HG02981 (cell line): ENCODE measurements at regions not wholly inside any gene's neighbourhood (a gene's known extent, or its start where the extent isn't known, plus 50 kb on each side); places are given as distances from the start of the nearest gene placed in this dataset.

ENCODE experiments used
- ATAC-seq: cut with Tn5 transposase; IDR thresholded peaks from one replicate; pipeline ENCODE4 v1.9.1; 2021; ENCODE audit warnings: mild to moderate bottlenecking, moderate library complexity; ENCODE audit not compliant: unreplicated experiment

DNA sequence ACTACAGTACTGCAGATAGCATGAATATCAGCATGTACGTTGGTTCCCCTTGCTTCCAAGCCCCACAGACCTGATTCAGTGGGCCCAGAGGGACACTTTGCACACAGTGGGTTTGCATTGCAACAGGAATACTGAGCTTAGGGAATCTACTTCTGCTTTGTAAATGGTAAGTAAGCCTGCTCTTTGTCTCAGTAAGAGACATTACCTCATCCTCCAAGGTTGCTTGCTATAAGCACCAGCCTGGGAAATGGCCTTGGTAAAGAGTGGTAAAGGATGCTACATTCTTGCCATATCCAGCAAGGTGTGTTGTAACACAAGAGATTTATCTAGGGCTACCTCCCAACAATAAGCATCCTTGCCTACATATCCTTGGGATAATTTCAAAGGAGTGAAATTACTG, 730.5 kb downstream of the INHBA start:
- no peak for ATAC-seq

DNA sequence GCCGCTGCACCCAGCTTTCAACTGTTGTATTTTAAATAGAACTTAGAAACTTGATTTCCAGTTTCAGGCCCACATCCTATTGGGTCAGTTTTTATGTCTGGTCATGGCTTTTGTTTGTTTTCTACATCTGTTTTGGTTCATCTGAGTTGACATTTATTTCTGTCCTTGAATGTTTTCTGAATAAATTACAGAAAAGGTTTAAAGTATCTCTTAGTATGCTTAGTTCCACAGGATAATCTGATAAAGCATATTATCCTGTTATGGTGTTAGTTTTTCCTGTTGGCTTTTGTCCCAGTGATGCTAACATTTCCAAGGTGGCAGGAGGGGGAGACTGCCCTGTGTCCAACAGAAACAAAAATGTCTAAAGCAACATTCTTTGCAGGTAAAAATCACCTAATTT, 733.2 kb downstream of the INHBA start:
- no peak for ATAC-seq

- ATAC-seq, result no peak
Observed at GRCh38 chr7:40966693-40967092, 736.2 kb downstream of the INHBA start.

GRCh38 chr7:40965774-40966173, 737.1 kb downstream of the INHBA start:
- peak; percentile 69 for ATAC-seq

- ATAC-seq, result no peak
Observed at GRCh38 chr7:40965016-40965415, 737.9 kb downstream of the INHBA start.

- no peak for ATAC-seq
Observed at GRCh38 chr7:40964610-40965009, 738.3 kb downstream of the INHBA start.

GRCh38 chr7:40959955-40960354, 742.9 kb downstream of the INHBA start:
- ATAC-seq, result no peak

GRCh38 chr7:40948239-40948638, 754.7 kb downstream of the INHBA start:
- ATAC-seq, result no peak

GRCh38 chr7:40947566-40947965, 755.3 kb downstream of the INHBA start:
- ATAC-seq, result no peak

GRCh38 chr7:40946549-40946948, 756.3 kb downstream of the INHBA start:
- ATAC-seq, result no peak

- ATAC-seq, result no peak
Observed at GRCh38 chr7:40945788-40946187, 757.1 kb downstream of the INHBA start.

DNA sequence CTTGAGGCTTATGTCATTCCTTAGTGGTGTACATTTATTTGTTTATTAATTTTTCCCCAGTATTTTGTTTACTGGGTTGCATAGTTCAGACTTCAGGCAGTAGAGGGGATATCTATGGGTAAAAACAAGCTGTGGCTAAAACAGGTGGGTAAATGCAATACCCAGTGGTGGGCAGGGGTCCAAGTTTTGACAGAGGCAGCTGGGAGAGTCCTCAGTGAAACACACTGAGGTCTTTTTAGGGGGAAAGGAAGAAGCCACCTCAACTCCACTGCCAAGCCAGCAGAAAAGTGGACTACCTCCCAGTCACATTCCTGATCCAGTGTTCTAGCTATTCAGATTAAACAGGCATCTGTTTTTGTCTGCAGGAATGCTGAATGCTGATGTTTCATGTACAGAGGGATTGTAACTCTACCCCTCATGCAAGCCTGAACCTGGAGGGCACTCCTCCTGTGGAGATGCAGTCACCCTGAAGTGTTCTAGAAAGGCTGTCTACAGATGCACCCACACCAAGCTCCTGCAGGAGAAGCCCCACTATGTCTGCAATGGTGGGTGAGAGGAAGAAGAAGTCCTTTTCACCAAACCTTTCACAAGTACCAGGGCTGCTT, 757.8 kb downstream of the INHBA start:
- no peak for ATAC-seq

DNA sequence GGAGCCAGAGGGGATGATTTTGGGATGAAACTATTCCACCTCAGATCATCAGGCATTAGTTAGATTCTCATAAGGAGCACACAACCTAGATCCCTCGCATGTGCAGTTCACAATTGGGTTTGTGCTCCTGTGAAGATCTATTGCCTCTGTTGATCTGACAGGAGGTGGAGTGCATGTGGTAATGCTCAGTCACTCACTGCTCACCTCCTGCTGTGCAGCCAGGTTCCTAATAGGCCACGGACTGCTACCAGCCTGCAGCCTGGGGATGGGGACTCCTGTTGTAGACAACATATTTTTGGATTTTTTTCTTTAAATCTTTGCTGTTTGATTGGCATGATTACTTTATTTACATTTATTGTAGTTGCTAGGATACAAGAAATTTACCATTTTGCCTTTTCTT, 765.0 kb downstream of the INHBA start:
- ATAC-seq, result no peak

DNA sequence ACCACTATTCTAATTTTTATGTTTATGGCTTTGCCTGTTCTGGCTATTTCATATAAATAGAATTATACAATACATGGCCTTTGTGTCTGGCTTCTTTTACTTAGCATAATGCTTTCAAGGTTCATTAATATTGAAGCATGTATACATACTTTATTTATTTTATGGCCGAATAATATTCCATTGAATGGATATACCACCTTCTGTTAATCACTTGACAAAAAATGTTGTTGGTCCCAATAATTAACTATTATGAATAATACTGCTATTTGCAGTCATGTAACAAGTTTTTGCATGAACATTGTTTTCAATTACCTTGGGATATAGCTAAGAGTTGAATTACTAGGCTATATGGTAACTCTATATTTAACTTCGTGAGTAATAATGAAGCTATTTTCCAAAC, 767.5 kb downstream of the INHBA start:
- ATAC-seq, result no peak

DNA sequence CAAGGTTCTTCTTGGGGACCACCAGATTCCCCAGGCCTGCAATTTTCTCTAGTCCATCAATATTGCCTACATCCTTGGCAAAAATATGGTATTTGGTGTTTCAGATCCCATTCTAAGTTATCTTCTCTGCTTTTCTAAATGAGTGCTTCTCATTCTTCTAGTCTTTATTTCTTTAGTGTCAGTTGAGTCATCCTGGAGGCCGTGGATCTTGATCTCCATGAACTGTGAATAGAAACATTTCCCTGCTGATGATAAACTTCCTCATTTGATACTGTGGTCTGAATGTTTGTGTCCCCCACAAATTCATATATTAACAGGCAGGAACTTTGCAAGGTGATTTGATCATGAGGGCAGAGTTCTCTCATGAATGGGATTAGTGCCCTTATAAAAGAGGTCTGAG, 779.3 kb downstream of the INHBA start:
- ATAC-seq, result no peak

DNA sequence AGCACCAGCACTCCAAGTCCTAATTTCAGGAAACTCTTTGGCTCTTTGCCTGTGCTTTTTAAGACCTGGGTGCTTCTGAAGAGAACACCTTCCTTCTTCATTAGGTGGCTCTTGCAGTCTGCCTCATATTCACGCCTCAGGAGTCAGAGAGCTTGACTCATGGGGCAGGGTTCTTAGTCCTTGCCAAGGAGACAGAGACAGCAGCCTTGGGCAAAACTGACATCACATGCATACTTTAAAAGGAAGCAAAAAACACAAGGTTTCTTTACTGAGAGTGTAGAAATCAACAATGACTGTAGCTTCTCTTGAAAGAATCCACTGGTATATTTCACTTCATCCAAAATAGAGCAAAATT, 780.6 kb downstream of the INHBA start:
- no peak for ATAC-seq

- no peak for ATAC-seq
Observed at GRCh38 chr7:40921589-40922315, 781.1 kb downstream of the INHBA start.

GRCh38 chr7:40918701-40919271, 784.0 kb downstream of the SUGCT start:
- no peak for ATAC-seq

DNA sequence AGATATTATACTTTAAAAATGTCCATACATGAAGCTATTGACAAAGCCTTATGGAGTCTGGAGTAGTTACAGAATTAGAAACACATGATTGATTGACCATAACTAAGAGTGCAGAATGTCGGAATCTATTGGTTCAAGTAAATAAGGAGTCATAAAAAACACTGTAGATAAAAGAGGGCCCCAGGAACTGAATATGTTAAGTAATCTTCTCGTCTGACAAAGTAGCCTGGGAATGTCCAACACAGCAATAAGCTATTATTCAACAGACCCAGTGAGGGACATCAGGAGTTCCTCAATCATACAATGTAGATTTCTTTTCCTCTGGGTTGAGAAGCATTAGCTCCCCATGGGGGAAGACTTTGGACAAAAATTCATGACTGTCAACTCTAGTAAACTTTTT, 782.0 kb downstream of the SUGCT start:
- ATAC-seq, result no peak

GRCh38 chr7:40915071-40915470, 780.3 kb downstream of the SUGCT start:
- ATAC-seq, result no peak
